Liver (tissue), 8 donors: ENCODE measurements at regions not wholly inside any gene's neighbourhood (a gene's known extent, or its start where the extent isn't known, plus 50 kb on each side); places are given as distances from the start of the nearest gene placed in this dataset.

ENCODE experiments used
- DNase-seq: peaks from one replicate; pipeline ENCODE4 v3.0.0-alpha.2; 2017; ENCODE audit warnings: low spot score
- H3K27ac ChIP-seq, 2 donors: one replicate each; pipeline ENCODE4 v1.7.0; 2013; ENCODE audit warnings: inconsistent platforms in 2 of 2, low read length in 2 of 2, control low read depth in 1 of 2, low read depth in 1 of 2, mild to moderate bottlenecking in 1 of 2
- H3K27me3 ChIP-seq, 4 donors: one replicate each; pipeline versions ENCODE4 v1.6.1 to v1.7.0; 2013; ENCODE audit warnings: low read length in 3 of 4, inconsistent platforms in 1 of 4, mild to moderate bottlenecking in 1 of 4, moderate library complexity in 1 of 4; ENCODE audit not compliant: control insufficient read depth in 4 of 4, insufficient read depth in 4 of 4
- H3K36me3 ChIP-seq, 4 donors: one replicate each; pipeline versions ENCODE4 v1.6.1 to v1.7.0; 2013; ENCODE audit warnings: low read length in 3 of 4, mild to moderate bottlenecking in 3 of 4, low read depth in 1 of 4, moderate library complexity in 1 of 4; ENCODE audit not compliant: control insufficient read depth in 4 of 4, insufficient read depth in 3 of 4
- H3K4me1 ChIP-seq, 4 donors: one replicate each; pipeline versions ENCODE4 v1.6.1 to v1.7.0; 2013; ENCODE audit warnings: low read length in 3 of 4, mild to moderate bottlenecking in 3 of 4, moderate library complexity in 1 of 4; ENCODE audit not compliant: control insufficient read depth in 4 of 4, insufficient read depth in 4 of 4
- H3K4me3 ChIP-seq, 3 donors: one replicate each; pipeline versions ENCODE4 v1.6.1 to v1.7.0; 2013; ENCODE audit warnings: low read length in 3 of 3, control low read depth in 1 of 3, low read depth in 1 of 3, mild to moderate bottlenecking in 1 of 3
- H3K9ac ChIP-seq, 2 donors: one replicate each; pipeline ENCODE4 v1.7.0; 2013; ENCODE audit warnings: low read length in 2 of 2, mild to moderate bottlenecking in 2 of 2, moderate library complexity in 2 of 2, control low read depth in 1 of 2, low read depth in 1 of 2
- H3K9me3 ChIP-seq, 4 donors: one replicate each; pipeline versions ENCODE4 v1.6.1 to v1.7.0; 2013; ENCODE audit warnings: low read length in 3 of 4; ENCODE audit not compliant: control insufficient read depth in 4 of 4
- ATF3 ChIP-seq: IDR thresholded peaks from 2 replicates; pipeline ENCODE4 v1.6.1; 2016; ENCODE audit warnings: antibody characterized with exemption
- CTCF ChIP-seq: fragments of 150-350 bp; IDR thresholded peaks from 2 replicates; pipeline ENCODE4 v1.5.1; 2017; ENCODE audit warnings: improper control_type of control experiment, low read depth, low read length; ENCODE audit not compliant: missing input control
- FOXA1 ChIP-seq: IDR thresholded peaks from 2 replicates; pipeline ENCODE4 v1.6.1; 2016; ENCODE audit warnings: antibody characterized with exemption
- FOXA2 ChIP-seq: IDR thresholded peaks from 2 replicates; pipeline ENCODE4 v1.6.1; 2016; ENCODE audit warnings: antibody characterized with exemption
- GABPA ChIP-seq, 2 donors: IDR thresholded peaks in 1 of 2; conservative IDR thresholded peaks in 1 of 2; 2 replicates each; pipeline ENCODE4 v1.6.1; 2016; ENCODE audit warnings: antibody characterized with exemption in 2 of 2, mild to moderate bottlenecking in 1 of 2, moderate library complexity in 1 of 2
- HNF4A ChIP-seq, 2 donors: conservative IDR thresholded peaks; 2 replicates each; pipeline ENCODE4 v1.6.1; 2016; ENCODE audit warnings: antibody characterized with exemption in 2 of 2, mild to moderate bottlenecking in 2 of 2
- JUND ChIP-seq, 2 donors: IDR thresholded peaks; 2 replicates each; pipeline ENCODE4 v1.6.1; 2016; ENCODE audit warnings: antibody characterized with exemption in 2 of 2
- MAX ChIP-seq: IDR thresholded peaks from 2 replicates; pipeline ENCODE4 v1.6.1; 2016; ENCODE audit warnings: antibody characterized with exemption
- NR2F2 ChIP-seq: IDR thresholded peaks from 2 replicates; pipeline ENCODE4 v1.6.1; 2016; ENCODE audit warnings: antibody characterized with exemption
- RAD21 ChIP-seq, 2 donors: IDR thresholded peaks; 2 replicates each; pipeline ENCODE4 v1.6.1; 2016; ENCODE audit warnings: antibody characterized with exemption in 2 of 2, mild to moderate bottlenecking in 2 of 2
- REST ChIP-seq: IDR thresholded peaks from 2 replicates; pipeline ENCODE4 v1.6.1; 2016; ENCODE audit warnings: antibody characterized with exemption, mild to moderate bottlenecking
- RXRA ChIP-seq, 2 donors: IDR thresholded peaks; 2 replicates each; pipeline ENCODE4 v1.6.1; 2017 to 2018; ENCODE audit warnings: antibody characterized with exemption in 2 of 2, mild to moderate bottlenecking in 1 of 2
- SP1 ChIP-seq: IDR thresholded peaks from 2 replicates; pipeline ENCODE4 v1.6.1; 2018; ENCODE audit warnings: antibody characterized with exemption, mild to moderate bottlenecking
- TAF1 ChIP-seq: conservative IDR thresholded peaks from 2 replicates; pipeline ENCODE4 v1.6.1; 2016; ENCODE audit warnings: antibody characterized with exemption, mild to moderate bottlenecking
- ZBTB33 ChIP-seq: IDR thresholded peaks from 2 replicates; pipeline ENCODE4 v1.6.1; 2016; ENCODE audit warnings: antibody characterized with exemption
- WGBS: extraction: QIAGEN DNeasy Blood & Tissue Kit; methylation state at CpG from one replicate; pipeline ENCODE4 v1.1.7; 2013; 5-methylcytosine and 5-hydroxymethylcytosine counted together
- donor health status: healthy.
- donor health status: healthy.
- donor health status: healthy.
- donor health status: healthy.
- donor health status: healthy.

- Histone ChIP-seq H3K27me3 (no peaks in the 10 kb centered on the region), H3K4me3 (no peak overlapping the region), H3K36me3 (no peaks in the 10 kb centered on the region), H3K27ac (no peak overlapping the region), H3K9ac (no peak overlapping the region), H3K4me1 (no peaks in the 10 kb centered on the region), H3K9me3 (no peaks in the 10 kb centered on the region)
- TF ChIP-seq JUND (IDR thresholded peaks at IDR 0.05) (no peak), ZBTB33 (no peak), MAX (no peak), NR2F2 (no peak), REST (no peak), FOXA1 (no peak)
- 90% methylated on average over 2 of the region's 2 CpGs for WGBS
- no peak for DNase-seq
These were observed 210.5 kb upstream of the SKOR2 start for GRCh38 chr18:47461977-47462376.

GRCh38 chr18:47461406-47461948 is 210.0 kb upstream of the SKOR2 start:
- Histone ChIP-seq H3K27ac (no peak overlapping the region), H3K9ac (no peak overlapping the region), H3K27me3 (no peaks in the 10 kb centered on the region), H3K4me3 (no peak overlapping the region), H3K9me3 (no peaks in the 10 kb centered on the region), H3K36me3 (no peaks in the 10 kb centered on the region), H3K4me1 (no peaks in the 10 kb centered on the region)
- no peak for DNase-seq
- WGBS: 74% methylated on average over 6 of the region's 6 CpGs
- TF ChIP-seq ZBTB33 (no peak), HNF4A (conservative IDR thresholded peaks at IDR 0.05) (no peak), CTCF (no peak), MAX (no peak), TAF1 (no peak), GABPA (IDR thresholded peaks at IDR 0.05 in 1 of 2, conservative IDR thresholded peaks at IDR 0.05 in 1 of 2) (no peak), RXRA (IDR thresholded peaks at IDR 0.05) (no peak), RAD21 (IDR thresholded peaks at IDR 0.05) (no peak), FOXA2 (no peak), ATF3 (no peak), NR2F2 (no peak), SP1 (no peak)
